Activated T-helper 2 cell treated with anti-CD3 and anti-CD28 coated beads, Interferon-gamma antibody, Interleukin-2, Interleukin-4, amounts not matched to agents 10 μg/mL and 5 μg/mL and 100 μg/mL, durations not matched to agents 14 hours and 24 hours and 36 hours (primary cell): ENCODE measurements at regions not wholly inside any gene's neighbourhood (a gene's known extent, or its start where the extent isn't known, plus 50 kb on each side); places are given as distances from the start of the nearest gene placed in this dataset.

Experiments used
- DNase-seq: peaks from one replicate; pipeline ENCODE4 v3.0.0; 2021; ENCODE audit warnings: low spot score
- H3K27ac Mint-ChIP-seq: one replicate; pipeline ENCODE4 v1.8.0; 2021; ENCODE audit warnings: mixed read lengths
- H3K27me3 Mint-ChIP-seq: one replicate; pipeline ENCODE4 v1.8.0; 2021; ENCODE audit warnings: low read depth, mixed read lengths
- H3K36me3 Mint-ChIP-seq: one replicate; pipeline ENCODE4 v1.8.0; 2021; ENCODE audit warnings: low read depth, mixed read lengths
- H3K4me1 Mint-ChIP-seq: one replicate; pipeline ENCODE4 v1.8.0; 2021; ENCODE audit warnings: low read depth, mixed read lengths
- H3K4me3 Mint-ChIP-seq: one replicate; pipeline ENCODE4 v1.8.0; 2021; ENCODE audit warnings: low read depth, mild to moderate bottlenecking, moderate library complexity, mixed read lengths
- H3K9me3 Mint-ChIP-seq: one replicate; pipeline ENCODE4 v1.8.0; 2021; ENCODE audit warnings: mixed read lengths
- intact Hi-C: fragments of 100-400 bp; cut with micrococcal nuclease; formaldehyde crosslinking; loops from one replicate; pipeline ENCODE4 v1.15.1; 2023

DNA sequence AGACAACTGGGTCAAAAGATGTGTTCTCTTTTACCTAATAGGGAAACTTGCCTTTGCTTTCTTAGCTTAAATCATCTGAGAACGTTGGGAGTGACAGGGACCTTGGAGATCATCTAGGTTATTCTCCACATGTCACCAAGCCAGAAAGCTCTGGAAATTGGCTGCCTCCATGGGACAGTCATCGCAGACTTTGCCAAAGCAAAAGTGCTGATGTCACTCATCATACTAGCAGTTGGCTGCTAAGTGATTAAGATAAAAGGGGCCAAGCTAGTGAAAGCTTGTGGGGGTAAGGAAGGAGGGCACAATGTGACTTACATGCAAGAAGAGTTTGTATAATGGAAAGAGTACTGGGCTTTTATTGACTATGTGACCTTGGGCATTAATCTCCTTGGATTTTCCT lies 198.0 kb upstream of the PFN2 start:
- intact Hi-C loops, result no loop called here
- H3K27me3 Mint-ChIP-seq, result peaks cover 5% of the 10 kb centered on the region
- no peak for DNase-seq
- no peaks in the 10 kb centered on the region for H3K4me1 Mint-ChIP-seq
- H3K36me3 Mint-ChIP-seq, result no peaks in the 10 kb centered on the region
- H3K9me3 Mint-ChIP-seq, result no peaks in the 10 kb centered on the region
- no peak overlapping the region for H3K27ac Mint-ChIP-seq
- no peak overlapping the region for H3K4me3 Mint-ChIP-seq

DNA sequence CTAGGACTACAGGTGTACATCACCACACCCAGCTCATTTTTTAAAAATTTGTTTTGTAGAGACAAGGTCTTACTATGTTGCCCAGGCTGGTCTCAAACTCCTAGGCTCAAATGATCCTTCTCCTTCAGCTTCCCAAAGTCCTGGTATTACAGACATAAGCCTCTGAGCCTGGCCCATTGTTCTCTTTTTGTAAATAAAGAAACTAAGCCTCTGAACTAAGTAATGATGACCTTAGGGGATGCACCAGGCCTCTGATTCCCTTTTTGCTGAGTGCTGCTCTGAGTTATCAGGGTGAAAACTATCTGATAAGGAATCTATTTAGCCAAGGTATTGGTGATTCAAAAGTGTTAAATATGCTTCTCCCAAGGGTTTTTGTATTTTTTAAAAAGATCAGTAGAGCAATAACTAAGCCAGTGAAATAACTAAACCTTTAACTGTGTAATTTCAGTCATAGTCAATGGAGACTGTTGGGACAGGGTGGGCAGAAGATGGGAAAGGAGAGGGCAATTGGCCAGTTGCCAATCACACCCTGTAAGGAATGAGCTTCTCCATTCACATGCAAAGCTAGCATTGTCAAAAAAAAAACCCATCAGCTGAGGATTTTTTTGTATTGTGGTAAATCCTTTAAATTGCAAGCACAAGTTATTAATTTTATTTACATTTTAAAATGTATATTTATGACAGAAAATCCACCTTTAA lies 194.8 kb upstream of the PFN2 start:
- Mint-ChIP-seq H3K36me3 (no peaks in the 10 kb centered on the region), H3K27me3 (peaks cover 6% of the 10 kb centered on the region), H3K27ac (no peak overlapping the region), H3K4me3 (no peak overlapping the region), H3K4me1 (no peaks in the 10 kb centered on the region), H3K9me3 (no peaks in the 10 kb centered on the region)
- no peak for DNase-seq
- intact Hi-C loops, result no loop called here

DNA sequence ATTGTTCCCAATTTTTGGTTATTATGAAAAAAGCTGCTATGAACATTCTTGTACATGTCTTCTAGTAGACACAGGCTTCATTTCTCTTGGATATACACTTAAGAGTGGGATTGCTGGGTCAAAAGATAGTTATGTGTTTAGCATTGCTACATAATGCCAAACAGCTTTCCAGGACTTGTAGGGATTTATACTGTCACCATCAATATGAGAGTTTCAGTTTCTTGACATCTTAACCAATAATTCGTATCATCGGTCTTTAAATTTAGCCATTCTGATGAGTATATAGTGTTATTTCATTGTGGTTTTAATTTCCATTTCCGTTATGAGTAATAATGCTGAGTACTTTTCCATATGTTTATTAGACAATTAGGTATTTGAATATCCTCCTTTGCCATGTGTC lies 190.3 kb upstream of the PFN2 start:
- Mint-ChIP-seq H3K4me1 (no peaks in the 10 kb centered on the region), H3K36me3 (no peaks in the 10 kb centered on the region), H3K27me3 (peaks cover 4% of the 10 kb centered on the region), H3K9me3 (no peaks in the 10 kb centered on the region), H3K4me3 (no peak overlapping the region), H3K27ac (no peak overlapping the region)
- DNase-seq, result no peak
- intact Hi-C loops, result no loop called here

DNA sequence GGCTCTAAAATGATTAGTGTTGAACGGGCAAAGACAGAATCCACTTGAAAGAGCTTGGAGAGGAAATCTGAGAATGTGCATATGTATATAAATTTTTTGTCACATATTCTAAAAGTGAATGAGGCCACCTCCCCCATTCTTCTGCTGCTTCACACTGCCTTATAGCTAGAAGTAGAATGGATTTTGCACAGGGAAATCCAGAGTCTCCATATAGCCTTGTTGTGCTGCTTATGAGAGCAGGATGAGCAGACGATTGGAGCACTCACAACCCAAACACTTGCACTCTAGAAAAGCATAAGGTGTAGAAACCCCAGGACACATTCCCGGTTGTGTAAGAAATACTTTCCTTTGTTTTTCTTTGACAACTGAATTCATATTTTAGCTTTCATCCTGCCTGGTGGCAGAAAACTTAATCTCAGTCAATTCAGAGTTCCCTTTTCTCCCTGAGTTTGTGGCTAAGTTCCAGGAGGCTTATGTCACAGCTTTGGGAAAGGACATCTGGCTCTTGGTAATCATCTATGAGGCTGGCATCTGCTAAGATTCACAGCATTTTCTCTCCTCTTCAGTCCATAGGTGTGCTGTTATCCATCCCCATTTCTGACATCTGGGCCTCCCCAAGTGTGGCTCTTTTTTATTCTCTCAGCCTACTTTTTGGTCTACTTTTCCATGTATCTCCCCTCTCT lies 188.4 kb upstream of the PFN2 start:
- intact Hi-C loops, result no loop called here
- Mint-ChIP-seq H3K4me1 (no peaks in the 10 kb centered on the region), H3K36me3 (no peaks in the 10 kb centered on the region), H3K27me3 (peaks cover 5% of the 10 kb centered on the region), H3K9me3 (no peaks in the 10 kb centered on the region), H3K27ac (no peak overlapping the region), H3K4me3 (no peak overlapping the region)
- DNase-seq, result no peak

DNA sequence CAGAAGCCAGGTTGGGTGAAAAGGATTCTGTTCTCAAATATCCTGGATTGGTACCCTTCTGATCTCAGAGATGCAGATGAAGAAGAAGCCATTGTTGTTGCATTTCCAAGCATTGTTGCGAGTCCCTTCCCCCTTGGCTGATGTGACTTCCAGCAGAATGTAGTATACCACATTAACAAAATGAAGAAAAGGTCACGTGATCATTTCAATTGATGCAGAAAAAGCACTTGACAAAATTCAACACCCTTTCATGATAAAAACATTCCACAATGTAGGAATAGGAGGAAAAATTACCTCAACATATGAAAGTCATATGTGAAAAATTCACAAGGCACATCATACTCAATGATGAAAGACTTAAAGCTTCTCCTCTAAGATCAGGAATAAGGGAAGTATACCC lies 181.9 kb upstream of the PFN2 start:
- intact Hi-C loops, result no loop called here
- H3K27ac Mint-ChIP-seq, result no peak overlapping the region
- H3K4me3 Mint-ChIP-seq, result no peak overlapping the region
- H3K27me3 Mint-ChIP-seq, result peaks cover 24% of the 10 kb centered on the region
- H3K4me1 Mint-ChIP-seq, result peaks cover 2% of the 10 kb centered on the region
- no peaks in the 10 kb centered on the region for H3K9me3 Mint-ChIP-seq
- no peaks in the 10 kb centered on the region for H3K36me3 Mint-ChIP-seq
- DNase-seq, result no peak

DNA sequence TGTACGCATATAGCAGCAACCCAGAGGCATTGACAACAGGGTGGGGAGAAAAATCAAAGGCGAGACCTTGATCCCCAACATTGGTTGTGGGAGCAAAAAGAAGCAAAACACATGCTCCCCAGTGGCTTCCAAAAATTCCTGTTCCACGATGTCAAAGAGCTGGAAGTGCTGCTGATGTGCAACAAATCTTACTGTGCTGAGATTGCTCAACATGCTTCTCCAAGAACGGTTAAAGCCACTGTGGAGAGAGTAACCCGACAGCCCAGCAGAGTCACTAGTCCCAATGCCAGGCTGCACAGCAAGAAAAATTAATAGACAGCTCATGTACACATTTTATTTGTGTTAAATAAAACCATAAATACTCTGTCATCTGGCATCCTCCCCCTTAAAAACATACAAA lies 179.9 kb upstream of the PFN2 start:
- no peak for DNase-seq
- peaks cover 24% of the 10 kb centered on the region for H3K27me3 Mint-ChIP-seq
- H3K9me3 Mint-ChIP-seq, result no peaks in the 10 kb centered on the region
- no peaks in the 10 kb centered on the region for H3K36me3 Mint-ChIP-seq
- H3K27ac Mint-ChIP-seq, result no peak overlapping the region
- H3K4me3 Mint-ChIP-seq, result no peak overlapping the region
- H3K4me1 Mint-ChIP-seq, result peaks cover 4% of the 10 kb centered on the region
- intact Hi-C loops, result no loop called here

DNA sequence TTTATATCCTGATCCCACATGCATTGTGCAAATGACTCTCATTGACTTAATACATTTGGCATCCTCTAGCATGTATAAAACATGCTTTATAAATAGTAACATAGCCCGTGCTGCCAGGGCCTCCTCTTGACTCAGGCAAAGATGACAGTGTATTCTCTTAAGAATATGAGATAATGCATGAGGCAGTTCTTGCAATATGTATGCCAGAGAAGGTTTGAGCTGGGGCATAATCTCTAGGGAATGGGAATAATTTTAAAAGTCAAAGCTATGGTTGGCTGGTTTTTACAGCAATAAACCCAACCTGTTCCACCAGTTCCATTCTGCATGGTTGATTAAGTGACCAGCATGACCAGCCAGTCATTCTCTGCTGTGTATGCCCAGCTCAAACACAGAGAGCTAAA lies 179.0 kb upstream of the PFN2 start:
- H3K27ac Mint-ChIP-seq, result no peak overlapping the region
- H3K4me1 Mint-ChIP-seq, result peaks cover 4% of the 10 kb centered on the region
- no peak for DNase-seq
- H3K27me3 Mint-ChIP-seq, result peaks cover 21% of the 10 kb centered on the region
- no peaks in the 10 kb centered on the region for H3K36me3 Mint-ChIP-seq
- intact Hi-C loops, result no loop called here
- no peak overlapping the region for H3K4me3 Mint-ChIP-seq
- no peaks in the 10 kb centered on the region for H3K9me3 Mint-ChIP-seq

DNA sequence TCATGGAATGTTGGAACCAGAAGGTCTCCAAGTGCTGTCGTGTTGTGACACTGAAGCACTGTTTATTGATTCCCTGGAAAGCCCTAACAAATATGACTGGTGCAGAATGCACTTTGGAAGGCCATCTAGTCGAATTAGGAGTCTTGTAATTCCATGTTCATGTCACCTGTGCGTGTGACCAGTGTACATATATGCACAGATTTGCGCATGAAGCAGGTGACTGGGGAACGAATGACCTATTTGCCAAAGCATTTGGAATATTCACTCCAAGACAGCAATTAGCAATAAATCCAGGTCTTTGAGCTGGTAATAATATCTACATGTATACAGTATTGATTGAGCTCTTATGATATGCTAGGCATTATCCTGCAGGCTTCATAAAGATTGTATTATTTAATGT lies 177.5 kb upstream of the PFN2 start:
- no peak overlapping the region for H3K27ac Mint-ChIP-seq
- peaks cover 21% of the 10 kb centered on the region for H3K27me3 Mint-ChIP-seq
- peaks cover 4% of the 10 kb centered on the region for H3K4me1 Mint-ChIP-seq
- no peak overlapping the region for H3K4me3 Mint-ChIP-seq
- intact Hi-C loops, result no loop called here
- no peak for DNase-seq
- no peaks in the 10 kb centered on the region for H3K9me3 Mint-ChIP-seq
- H3K36me3 Mint-ChIP-seq, result no peaks in the 10 kb centered on the region

DNA sequence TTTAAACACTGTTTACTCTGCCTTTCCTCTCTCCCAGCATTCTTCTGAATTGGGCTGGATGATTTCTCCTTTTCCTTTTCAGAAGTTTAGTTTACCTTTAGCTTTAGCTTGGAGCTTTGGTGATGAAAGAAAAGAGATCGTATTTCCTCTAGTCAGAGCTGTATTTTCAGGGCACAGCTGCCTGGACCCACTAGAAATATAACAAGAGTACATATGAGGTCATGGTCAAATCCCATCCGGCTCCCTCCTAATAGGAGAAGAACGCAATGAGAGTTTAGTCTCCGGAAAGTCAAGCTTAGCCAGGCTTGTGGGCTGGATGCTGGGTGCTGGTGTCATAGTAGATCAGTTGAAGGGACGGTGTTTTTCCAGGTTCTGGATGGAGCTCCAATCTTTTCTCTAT lies 177.1 kb upstream of the PFN2 start:
- DNase-seq, result no peak

DNA sequence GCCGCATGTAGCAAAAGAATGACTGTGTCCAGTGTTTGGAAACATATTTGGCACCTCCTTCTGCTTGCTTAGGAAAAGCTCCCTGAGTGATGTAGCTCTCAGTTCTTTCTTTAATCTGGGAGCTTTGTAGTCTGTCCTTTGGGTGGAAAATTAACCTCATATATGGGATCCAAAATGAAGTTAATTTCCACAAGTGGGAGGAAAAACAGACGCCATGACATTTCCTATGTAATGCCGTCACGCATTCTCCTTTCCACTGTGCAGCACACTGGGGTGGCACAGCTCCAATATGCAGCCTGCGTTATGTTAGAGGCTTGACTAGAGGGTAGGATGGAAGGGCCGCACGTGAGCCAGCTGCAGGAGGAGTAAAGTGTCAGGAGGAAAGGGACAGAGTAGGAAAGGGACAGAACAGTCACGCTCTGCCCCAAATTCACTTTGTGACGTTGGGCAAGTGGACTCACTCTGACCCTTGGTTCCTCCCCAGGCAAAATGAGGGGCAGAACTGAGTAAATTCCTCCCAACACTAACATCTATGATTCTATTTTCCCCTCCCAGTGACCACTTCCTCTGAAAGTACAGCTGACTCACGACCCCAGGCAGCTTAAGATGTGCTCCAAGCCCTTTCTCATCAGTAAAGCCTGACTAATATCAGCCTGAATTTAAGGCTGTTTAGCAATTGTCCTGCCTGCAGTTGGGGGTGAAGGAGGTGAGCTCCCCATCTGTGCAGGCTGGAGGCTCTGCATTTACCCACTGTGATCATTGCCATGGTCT lies 176.5 kb upstream of the PFN2 start:
- Mint-ChIP-seq H3K9me3 (no peaks in the 10 kb centered on the region), H3K4me1 (peaks cover 4% of the 10 kb centered on the region), H3K36me3 (no peaks in the 10 kb centered on the region), H3K4me3 (no peak overlapping the region), H3K27me3 (peaks cover 16% of the 10 kb centered on the region), H3K27ac (no peak overlapping the region)
- no peak for DNase-seq
- intact Hi-C loops, result no loop called here

More for the DNA sequence above, 177.1 kb upstream of the PFN2 start:
- Mint-ChIP-seq H3K27ac (no peak overlapping the region), H3K4me3 (no peak overlapping the region), H3K4me1 (peaks cover 4% of the 10 kb centered on the region), H3K36me3 (no peaks in the 10 kb centered on the region), H3K9me3 (no peaks in the 10 kb centered on the region), H3K27me3 (peaks cover 18% of the 10 kb centered on the region)
- intact Hi-C loops, result no loop called here

DNA sequence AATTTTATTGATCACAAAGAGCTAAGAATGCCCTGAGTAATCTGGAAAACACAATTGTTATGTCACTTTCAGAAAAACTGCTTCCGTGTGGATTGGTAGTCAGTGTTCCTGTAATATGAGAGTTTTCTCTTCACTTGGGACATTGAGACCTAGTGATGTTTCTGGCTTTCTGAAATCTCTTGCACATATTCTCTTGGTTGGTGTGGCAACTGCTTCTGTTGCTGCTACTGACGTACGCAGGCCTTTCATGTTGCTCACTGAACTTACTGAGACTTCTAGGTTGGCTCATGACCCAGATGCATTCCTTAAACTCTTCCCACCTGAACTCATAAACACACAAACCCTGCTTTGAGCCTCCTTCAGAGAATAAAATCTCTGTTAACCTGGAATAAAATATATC lies 175.0 kb upstream of the PFN2 start:
- intact Hi-C loops, result no loop called here
- Mint-ChIP-seq H3K36me3 (no peaks in the 10 kb centered on the region), H3K4me1 (peaks cover 4% of the 10 kb centered on the region), H3K9me3 (no peaks in the 10 kb centered on the region), H3K4me3 (no peak overlapping the region), H3K27ac (no peak overlapping the region), H3K27me3 (peaks cover 4% of the 10 kb centered on the region)
- no peak for DNase-seq

DNA sequence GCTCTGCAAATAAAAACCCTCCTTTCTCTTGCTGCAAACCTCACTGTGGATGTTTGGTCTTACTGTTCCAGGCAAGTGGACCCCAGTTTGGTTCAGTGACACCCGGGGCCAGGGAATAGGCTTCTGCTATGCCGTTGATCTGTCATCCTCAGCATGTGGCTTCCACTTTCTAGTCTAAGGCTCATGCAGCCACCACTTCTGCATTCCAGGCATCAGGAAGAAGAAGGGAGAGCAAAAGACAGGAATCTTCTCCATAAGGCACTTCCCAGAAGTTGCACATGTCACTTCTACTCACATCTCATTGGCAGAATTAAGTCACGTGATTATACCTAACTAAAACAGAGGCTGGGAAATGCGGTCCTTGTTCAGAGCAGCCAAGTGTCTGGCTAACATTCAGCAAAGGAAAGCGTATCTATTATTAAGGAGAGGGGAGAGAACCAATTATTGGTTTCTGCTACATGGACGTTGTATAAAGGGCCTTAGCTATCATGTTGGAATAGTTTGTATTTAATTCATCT lies 173.6 kb upstream of the PFN2 start:
- DNase-seq, result no peak
- Mint-ChIP-seq H3K27me3 (peaks cover 4% of the 10 kb centered on the region), H3K36me3 (no peaks in the 10 kb centered on the region), H3K4me3 (no peak overlapping the region), H3K9me3 (no peaks in the 10 kb centered on the region), H3K27ac (no peak overlapping the region), H3K4me1 (peaks cover 4% of the 10 kb centered on the region)
- intact Hi-C loops, result no loop called here

DNA sequence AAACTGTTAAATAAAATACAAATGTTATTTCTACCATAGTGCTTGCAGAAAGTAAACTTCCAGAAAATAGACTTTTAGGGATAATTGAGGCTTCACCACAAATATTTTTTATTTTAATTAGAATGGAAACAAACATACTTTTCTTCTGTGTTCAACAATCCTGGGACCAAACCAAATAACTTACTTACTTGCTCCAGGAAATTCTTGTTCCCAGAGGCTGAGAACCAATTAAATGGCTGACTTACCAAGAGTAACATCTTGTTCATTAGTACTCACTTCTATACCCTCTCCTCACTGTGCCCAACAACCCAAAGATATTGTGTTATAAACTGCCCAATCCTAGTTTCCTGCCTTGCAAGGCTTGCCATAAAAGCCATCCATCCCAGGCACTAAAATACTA lies 172.2 kb upstream of the PFN2 start:
- H3K27me3 Mint-ChIP-seq, result no peaks in the 10 kb centered on the region
- peaks cover 4% of the 10 kb centered on the region for H3K4me1 Mint-ChIP-seq
- H3K4me3 Mint-ChIP-seq, result no peak overlapping the region
- H3K36me3 Mint-ChIP-seq, result no peaks in the 10 kb centered on the region
- intact Hi-C loops, result no loop called here
- no peak for DNase-seq
- no peaks in the 10 kb centered on the region for H3K9me3 Mint-ChIP-seq
- no peak overlapping the region for H3K27ac Mint-ChIP-seq
